GM12873 (cell line): ENCODE measurements at regions not wholly inside any gene's neighbourhood (a gene's known extent, or its start where the extent isn't known, plus 50 kb on each side); places are given as distances from the start of the nearest gene placed in this dataset.

Source experiments
- CTCF ChIP-seq: IDR thresholded peaks from 2 replicates; pipeline ENCODE4 v1.5.1; 2012; ENCODE audit warnings: low read depth, mild to moderate bottlenecking, moderate library complexity, low read length, control low read depth; ENCODE audit not compliant: insufficient read depth; ENCODE audit errors: missing control alignments

DNA sequence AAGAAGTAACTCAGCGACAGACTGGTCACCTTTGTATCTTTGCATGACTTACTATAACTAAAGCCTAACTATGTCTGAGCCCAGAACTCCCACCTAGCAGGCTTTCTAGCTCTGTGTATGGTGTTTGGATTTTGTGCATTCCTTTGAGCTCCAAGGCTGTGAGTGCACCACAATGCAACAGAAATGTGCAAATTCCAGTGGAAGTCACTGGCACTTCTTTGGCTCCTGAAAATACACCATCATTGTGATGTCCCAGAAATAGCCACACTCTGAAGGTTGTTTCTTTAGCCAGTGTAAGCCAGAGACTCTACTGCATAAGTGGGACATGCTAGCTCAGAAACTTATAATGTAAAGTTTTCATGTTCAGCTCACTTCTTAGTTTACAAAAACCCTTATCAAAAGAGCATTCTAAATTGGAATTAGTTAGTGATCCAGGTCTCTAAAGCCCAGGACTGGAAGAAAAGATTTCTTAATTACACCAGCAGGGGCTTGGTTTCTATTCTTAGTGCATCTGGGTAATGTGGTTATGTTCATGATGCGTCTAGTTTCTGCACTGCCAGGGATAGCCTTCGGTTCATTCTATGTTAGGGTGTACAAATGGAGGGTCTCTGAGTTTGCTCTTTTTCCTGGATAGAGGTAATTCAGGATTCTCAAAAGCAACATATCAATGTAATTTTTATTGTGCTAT is 1239.5 kb upstream of the ZEB2 start:
- TF ChIP-seq CTCF, result no peak

DNA sequence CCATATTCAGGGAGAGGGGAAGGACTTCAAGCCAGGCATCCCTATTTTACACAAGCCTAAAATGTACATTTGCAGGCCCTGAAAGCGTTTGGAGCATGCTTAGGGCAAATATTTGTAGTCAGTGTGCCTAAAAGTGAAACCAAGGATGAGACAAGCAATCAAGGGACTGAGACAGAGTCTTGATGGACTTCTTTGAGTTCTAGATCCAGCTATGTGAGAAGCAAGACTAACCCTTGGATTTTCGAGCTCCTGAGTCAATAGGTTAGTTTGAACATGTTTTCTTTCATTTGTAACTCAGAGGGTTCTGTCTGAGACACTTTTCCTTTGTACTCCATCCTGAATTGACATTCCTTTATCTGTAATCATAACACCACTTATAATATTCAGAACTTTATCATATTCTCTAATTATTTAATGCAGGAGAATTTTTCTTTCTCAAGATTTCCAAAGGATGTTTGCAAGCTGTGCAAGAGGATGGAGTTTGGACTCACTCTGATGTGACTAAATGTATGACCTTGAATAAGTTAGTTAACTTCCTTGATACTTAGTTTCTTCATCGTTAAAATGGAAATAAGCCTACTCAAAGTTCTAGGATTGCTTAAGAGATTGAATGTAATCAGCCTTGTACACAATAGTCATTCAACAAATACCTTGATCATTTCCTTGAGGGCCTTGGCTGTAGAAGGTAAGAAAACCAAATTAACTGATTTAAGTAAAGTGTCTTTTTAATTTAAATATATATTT is 1237.8 kb upstream of the ZEB2 start:
- no peak for TF ChIP-seq CTCF

- no peak for TF ChIP-seq CTCF
Observed at GRCh38 chr2:145755019-145755837, 1235.3 kb upstream of the ZEB2 start.

- TF ChIP-seq CTCF, result no peak
Observed at GRCh38 chr2:145753966-145754365, 1234.0 kb upstream of the ZEB2 start.

DNA sequence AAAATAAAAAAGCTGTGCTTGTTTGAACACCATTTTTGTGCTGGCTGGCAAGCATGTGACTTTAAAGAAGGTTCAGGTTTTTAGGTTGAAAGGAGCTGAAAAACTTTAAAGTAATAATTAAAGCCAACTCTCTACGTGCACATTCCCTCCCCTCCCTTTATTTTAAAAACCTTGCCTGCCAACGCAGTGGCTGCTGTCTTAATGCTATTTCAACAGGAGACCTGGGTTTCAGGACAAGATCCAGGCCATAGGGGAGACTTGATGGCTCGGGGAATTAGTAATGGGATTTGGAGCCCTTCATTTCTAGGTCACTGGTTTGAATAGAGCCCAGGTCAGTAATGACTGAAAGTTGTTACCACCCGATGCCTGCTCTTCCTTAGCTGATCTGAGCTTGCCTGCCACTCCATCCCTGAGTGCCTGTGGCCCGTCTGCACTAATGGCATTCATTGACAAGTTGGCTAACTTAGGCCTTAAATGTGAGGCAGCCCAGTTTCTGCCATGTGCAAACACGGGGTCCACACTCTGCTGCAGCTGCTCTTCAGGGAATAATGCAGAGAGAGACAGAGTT is 1233.2 kb upstream of the ZEB2 start:
- TF ChIP-seq CTCF, result no peak

- TF ChIP-seq CTCF, result peak; percentile 72
Observed at GRCh38 chr2:145752091-145752806, 1232.3 kb upstream of the ZEB2 start.
